Keratinocyte (primary cell): ENCODE measurements at regions not wholly inside any gene's neighbourhood (a gene's known extent, or its start where the extent isn't known, plus 50 kb on each side); places are given as distances from the start of the nearest gene placed in this dataset.

Source experiments
- DNase-seq: peaks from one replicate; pipeline ENCODE4 v3.0.0-alpha.2; 2011; ENCODE audit warnings: low read depth, missing footprints, low spot score
- FAIRE-seq: peaks from 2 replicates; lab custom pipeline; 2011; peaks lifted over from hg19 to GRCh38; lab: Jason Lieb, UNC
- H2AFZ ChIP-seq: 2 replicates; pipeline ENCODE4 v1.6.0; 2012; ENCODE audit warnings: low read length, control low read depth, inconsistent platforms; ENCODE audit not compliant: control insufficient read depth
- H3K27ac ChIP-seq: 2 replicates; pipeline ENCODE4 v1.5.1; 2011; ENCODE audit warnings: low read length; ENCODE audit not compliant: control insufficient read depth, insufficient read depth
- H3K27me3 ChIP-seq: 3 replicates; pipeline ENCODE4 v1.6.0; 2011; ENCODE audit warnings: low read length; ENCODE audit not compliant: control insufficient read depth, insufficient read depth; ENCODE audit errors: extremely low read depth
- H3K36me3 ChIP-seq, 2 experiments: 2 replicates in 1 of 2; 3 replicates in 1 of 2; pipeline ENCODE4 v1.5.1; 2011; ENCODE audit warnings: low read length in 2 of 2, mild to moderate bottlenecking in 1 of 2; ENCODE audit not compliant: control insufficient read depth in 2 of 2, insufficient read depth in 2 of 2; ENCODE audit errors: extremely low read depth in 1 of 2
- H3K4me1 ChIP-seq: 3 replicates; pipeline ENCODE4 v1.5.1; 2011; ENCODE audit warnings: low read length; ENCODE audit not compliant: control insufficient read depth, insufficient read depth; ENCODE audit errors: extremely low read depth
- H3K4me2 ChIP-seq: 3 replicates; pipeline ENCODE4 v1.6.0; 2011; ENCODE audit warnings: low read depth, low read length; ENCODE audit not compliant: control insufficient read depth, insufficient read depth; ENCODE audit errors: extremely low read depth
- H3K4me3 ChIP-seq, 3 experiments: fragments of 200-600 bp in 1 of 3; sonication (generic) in 1 of 3; 2 replicates in 2 of 3; 3 replicates in 1 of 3; pipeline ENCODE4 v1.5.1; 2011 to 2016; ENCODE audit warnings: low read length in 3 of 3, mild to moderate bottlenecking in 3 of 3, control low read depth in 2 of 3, inconsistent platforms in 1 of 3, low read depth in 1 of 3, mixed read lengths in 1 of 3, mixed run types in 1 of 3, moderate library complexity in 1 of 3; ENCODE audit not compliant: control insufficient read depth in 2 of 3, insufficient read depth in 2 of 3; ENCODE audit errors: extremely low read depth in 1 of 3
- H3K79me2 ChIP-seq: 2 replicates; pipeline ENCODE4 v1.6.0; 2012; ENCODE audit warnings: low read length; ENCODE audit not compliant: control insufficient read depth, insufficient read depth
- H3K9ac ChIP-seq: 3 replicates; pipeline ENCODE4 v1.6.0; 2011; ENCODE audit warnings: low read length; ENCODE audit not compliant: control insufficient read depth, insufficient read depth; ENCODE audit errors: extremely low read depth
- H3K9me1 ChIP-seq: 3 replicates; pipeline ENCODE4 v1.6.0; 2011; ENCODE audit warnings: low read length; ENCODE audit not compliant: control insufficient read depth, insufficient read depth; ENCODE audit errors: extremely low read depth
- H3K9me3 ChIP-seq: 2 replicates; pipeline ENCODE4 v1.5.1; 2012; ENCODE audit warnings: low read depth, low read length; ENCODE audit not compliant: control insufficient read depth
- H4K20me1 ChIP-seq: 3 replicates; pipeline ENCODE4 v1.6.0; 2011; ENCODE audit warnings: low read length; ENCODE audit not compliant: control insufficient read depth, insufficient read depth; ENCODE audit errors: extremely low read depth
- EZH2 ChIP-seq: IDR thresholded peaks from one replicate; pipeline ENCODE4 v1.6.1; 2012; ENCODE audit warnings: inconsistent platforms, mild to moderate bottlenecking, low read length, moderate library complexity
- dilution Hi-C: fragments of 300-500 bp; cut with MboI; formaldehyde crosslinking; loops from one replicate; pipeline ENCODE4 v1.7.0; 2020; ENCODE audit warnings: low sequenced_read_pairs; ENCODE audit not compliant: extremely low pct_ligation_motif_present
- TF ChIP-seq, protein P1 (sequence below), 3 experiments: IDR thresholded peaks in 1 of 3; conservative IDR thresholded peaks in 1 of 3; optimal IDR thresholded peaks in 1 of 3; 2 replicates in 2 of 3; 3 replicates in 1 of 3; pipeline versions ENCODE3 to v1.5.1; 2011; ENCODE audit warnings: low read length in 3 of 3, mild to moderate bottlenecking in 3 of 3, moderate library complexity in 2 of 3, control low read depth in 1 of 3, inconsistent platforms in 1 of 3; ENCODE audit not compliant: insufficient read depth in 2 of 3; ENCODE audit errors: extremely low read depth in 1 of 3

- TF ChIP-seq EZH2: no peak
- TF ChIP-seq, protein P1, sequence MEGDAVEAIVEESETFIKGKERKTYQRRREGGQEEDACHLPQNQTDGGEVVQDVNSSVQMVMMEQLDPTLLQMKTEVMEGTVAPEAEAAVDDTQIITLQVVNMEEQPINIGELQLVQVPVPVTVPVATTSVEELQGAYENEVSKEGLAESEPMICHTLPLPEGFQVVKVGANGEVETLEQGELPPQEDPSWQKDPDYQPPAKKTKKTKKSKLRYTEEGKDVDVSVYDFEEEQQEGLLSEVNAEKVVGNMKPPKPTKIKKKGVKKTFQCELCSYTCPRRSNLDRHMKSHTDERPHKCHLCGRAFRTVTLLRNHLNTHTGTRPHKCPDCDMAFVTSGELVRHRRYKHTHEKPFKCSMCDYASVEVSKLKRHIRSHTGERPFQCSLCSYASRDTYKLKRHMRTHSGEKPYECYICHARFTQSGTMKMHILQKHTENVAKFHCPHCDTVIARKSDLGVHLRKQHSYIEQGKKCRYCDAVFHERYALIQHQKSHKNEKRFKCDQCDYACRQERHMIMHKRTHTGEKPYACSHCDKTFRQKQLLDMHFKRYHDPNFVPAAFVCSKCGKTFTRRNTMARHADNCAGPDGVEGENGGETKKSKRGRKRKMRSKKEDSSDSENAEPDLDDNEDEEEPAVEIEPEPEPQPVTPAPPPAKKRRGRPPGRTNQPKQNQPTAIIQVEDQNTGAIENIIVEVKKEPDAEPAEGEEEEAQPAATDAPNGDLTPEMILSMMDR (optimal IDR thresholded peaks at IDR 0.05 in 1 of 3, IDR thresholded peaks at IDR 0.05 in 1 of 3, conservative IDR thresholded peaks at IDR 0.05 in 1 of 3; ENCODE audit: extremely low read depth in 1 of 3, insufficient read depth in 2 of 3, low read length in 3 of 3): no peak
- H4K20me1 ChIP-seq: no peaks in the 10 kb centered on the region
- H3K4me3 ChIP-seq: no peak overlapping the region
- no peaks in the 10 kb centered on the region for H3K4me1 ChIP-seq
- H3K27me3 ChIP-seq: peaks cover 15% of the 10 kb centered on the region
- DNase-seq: no peak
- no peaks in the 10 kb centered on the region for H3K36me3 ChIP-seq
- dilution Hi-C loops: no loop called here
- H3K9ac ChIP-seq: no peak overlapping the region
- no peaks in the 10 kb centered on the region for H3K79me2 ChIP-seq
- no peak overlapping the region for H3K27ac ChIP-seq
- no peak overlapping the region for H2AFZ ChIP-seq
- FAIRE-seq: no peak
- H3K9me3 ChIP-seq: no peaks in the 10 kb centered on the region
- H3K4me2 ChIP-seq: no peak overlapping the region
- no peaks in the 10 kb centered on the region for H3K9me1 ChIP-seq
These were observed 258.5 kb upstream of the PROK2 start for GRCh38 chr3:72043204-72044133.

- FAIRE-seq: no peak
- Histone ChIP-seq H3K4me2 (no peak overlapping the region), H2AFZ (no peak overlapping the region), H3K9me3 (no peaks in the 10 kb centered on the region), H3K4me1 (no peaks in the 10 kb centered on the region), H3K27ac (no peak overlapping the region), H3K27me3 (peaks cover 15% of the 10 kb centered on the region), H3K4me3 (no peak overlapping the region), H3K9me1 (no peaks in the 10 kb centered on the region), H4K20me1 (no peaks in the 10 kb centered on the region), H3K9ac (no peak overlapping the region), H3K36me3 (no peaks in the 10 kb centered on the region), H3K79me2 (no peaks in the 10 kb centered on the region)
- TF ChIP-seq, protein P1 (optimal IDR thresholded peaks at IDR 0.05 in 1 of 3, IDR thresholded peaks at IDR 0.05 in 1 of 3, conservative IDR thresholded peaks at IDR 0.05 in 1 of 3; ENCODE audit: extremely low read depth in 1 of 3, insufficient read depth in 2 of 3, low read length in 3 of 3): no peak
- no peak for TF ChIP-seq EZH2
- DNase-seq: no peak
- dilution Hi-C loops: no loop called here
These were observed 257.7 kb upstream of the PROK2 start for GRCh38 chr3:72042397-72043203.
